NCI-H1092 treated with DMSO at 0.1 percent for 48 hours (cell line): ENCODE measurements at regions not wholly inside any gene's neighbourhood (a gene's known extent, or its start where the extent isn't known, plus 50 kb on each side); places are given as distances from the start of the nearest gene placed in this dataset.

ENCODE experiments used
- DNase-seq: peaks from one replicate; lab custom pipeline; 2025; lab: John Stamatoyannopoulos, UW

- no peak for DNase-seq
Observed at GRCh38 chr20:61048302-61048701, 203.8 kb upstream of the CDH4 start.

GRCh38 chr20:61049684-61050083, 202.4 kb upstream of the CDH4 start:
- no peak for DNase-seq

- DNase-seq: no peak
Observed at GRCh38 chr20:61050336-61050890, 201.6 kb upstream of the CDH4 start.

- no peak for DNase-seq
Observed at GRCh38 chr20:61052195-61052750, 199.8 kb upstream of the CDH4 start.

GRCh38 chr20:61052776-61053442, 199.2 kb upstream of the CDH4 start:
- no peak for DNase-seq

GRCh38 chr20:61053487-61053886, 198.6 kb upstream of the CDH4 start:
- DNase-seq: peak; percentile 7

GRCh38 chr20:61053889-61054288, 198.2 kb upstream of the CDH4 start:
- no peak for DNase-seq

GRCh38 chr20:61054411-61054810, 197.7 kb upstream of the CDH4 start:
- no peak for DNase-seq

- peak; percentile 16 for DNase-seq
Observed at GRCh38 chr20:61055180-61056010, 196.7 kb upstream of the CDH4 start.

GRCh38 chr20:61056116-61056515, 195.9 kb upstream of the CDH4 start:
- DNase-seq: no peak

- peak; percentile 29 for DNase-seq
Observed at GRCh38 chr20:61056627-61057442, 195.2 kb upstream of the CDH4 start.

GRCh38 chr20:61057443-61058121, 194.5 kb upstream of the CDH4 start:
- DNase-seq: peak; percentile 47

GRCh38 chr20:61061981-61062380, 190.1 kb upstream of the CDH4 start:
- no peak for DNase-seq

GRCh38 chr20:61065853-61066252, 186.2 kb upstream of the CDH4 start:
- DNase-seq: no peak

- DNase-seq: no peak
Observed at GRCh38 chr20:61066526-61066925, 185.5 kb upstream of the CDH4 start.

GRCh38 chr20:61067221-61067620, 184.8 kb upstream of the CDH4 start:
- no peak for DNase-seq

- no peak for DNase-seq
Observed at GRCh38 chr20:61072398-61072797, 179.7 kb upstream of the CDH4 start.

GRCh38 chr20:61073376-61073775, 178.7 kb upstream of the CDH4 start:
- DNase-seq: no peak

GRCh38 chr20:61082720-61083119, 169.3 kb upstream of the CDH4 start:
- no peak for DNase-seq

- DNase-seq: no peak
Observed at GRCh38 chr20:61083431-61083830, 168.6 kb upstream of the CDH4 start.

- DNase-seq: no peak
Observed at GRCh38 chr20:61086031-61086430, 166.0 kb upstream of the CDH4 start.
